Tibial nerve (tissue), 4 donors: ENCODE measurements at regions not wholly inside any gene's neighbourhood (a gene's known extent, or its start where the extent isn't known, plus 50 kb on each side); places are given as distances from the start of the nearest gene placed in this dataset.

ENCODE experiments used
- EP300 ChIP-seq, 2 donors: sonication (generic); formaldehyde crosslinking; IDR thresholded peaks; one replicate each; pipeline ENCODE4 v1.6.1; 2017; ENCODE audit warnings: antibody characterized with exemption in 2 of 2, mild to moderate bottlenecking in 1 of 2
- POLR2A ChIP-seq, 2 donors: fragments of 450-650 bp; IDR thresholded peaks; one replicate each; pipeline ENCODE4 v1.6.1; 2017; ENCODE audit warnings: antibody characterized with exemption in 2 of 2, mild to moderate bottlenecking in 2 of 2, moderate library complexity in 2 of 2
- TF ChIP-seq, protein P1 (sequence below), 5 experiments: fragments of 200-600 bp in 3 of 5; fragments of 450-650 bp in 2 of 5; sonication (generic) in 3 of 5; IDR thresholded peaks; one replicate each; pipeline ENCODE4 v1.5.1; 2016 to 2019; ENCODE audit warnings: antibody characterized with exemption in 5 of 5, mild to moderate bottlenecking in 3 of 5, moderate library complexity in 2 of 5

GRCh38 chr5:74153255-74153790, 487.2 kb downstream of the ENC1 start:
- TF ChIP-seq, protein P1, sequence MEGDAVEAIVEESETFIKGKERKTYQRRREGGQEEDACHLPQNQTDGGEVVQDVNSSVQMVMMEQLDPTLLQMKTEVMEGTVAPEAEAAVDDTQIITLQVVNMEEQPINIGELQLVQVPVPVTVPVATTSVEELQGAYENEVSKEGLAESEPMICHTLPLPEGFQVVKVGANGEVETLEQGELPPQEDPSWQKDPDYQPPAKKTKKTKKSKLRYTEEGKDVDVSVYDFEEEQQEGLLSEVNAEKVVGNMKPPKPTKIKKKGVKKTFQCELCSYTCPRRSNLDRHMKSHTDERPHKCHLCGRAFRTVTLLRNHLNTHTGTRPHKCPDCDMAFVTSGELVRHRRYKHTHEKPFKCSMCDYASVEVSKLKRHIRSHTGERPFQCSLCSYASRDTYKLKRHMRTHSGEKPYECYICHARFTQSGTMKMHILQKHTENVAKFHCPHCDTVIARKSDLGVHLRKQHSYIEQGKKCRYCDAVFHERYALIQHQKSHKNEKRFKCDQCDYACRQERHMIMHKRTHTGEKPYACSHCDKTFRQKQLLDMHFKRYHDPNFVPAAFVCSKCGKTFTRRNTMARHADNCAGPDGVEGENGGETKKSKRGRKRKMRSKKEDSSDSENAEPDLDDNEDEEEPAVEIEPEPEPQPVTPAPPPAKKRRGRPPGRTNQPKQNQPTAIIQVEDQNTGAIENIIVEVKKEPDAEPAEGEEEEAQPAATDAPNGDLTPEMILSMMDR (IDR thresholded peaks at IDR 0.05) = no peak
- TF ChIP-seq POLR2A (IDR thresholded peaks at IDR 0.05) = no peak
- TF ChIP-seq EP300 (IDR thresholded peaks at IDR 0.05) = no peak
